Neuronal stem cell (in vitro differentiated cells): ENCODE measurements at regions not wholly inside any gene's neighbourhood (a gene's known extent, or its start where the extent isn't known, plus 50 kb on each side); places are given as distances from the start of the nearest gene placed in this dataset.
A peak's percentile ranks its signal among the peaks of the same experiment; 100 is the strongest.

Source experiments
- DNase-seq: peaks from one replicate; pipeline ENCODE4 v3.0.0-alpha.2; 2013; ENCODE audit warnings: low spot score
- H2AFZ ChIP-seq: one replicate; pipeline ENCODE4 v1.6.1; 2013; ENCODE audit warnings: mild to moderate bottlenecking, low read length, inconsistent platforms
- H2AK5ac ChIP-seq: 2 replicates; pipeline ENCODE4 v1.6.1; 2013; ENCODE audit warnings: low read depth, mild to moderate bottlenecking, inconsistent platforms, low read length, moderate library complexity, mixed read lengths
- H2BK120ac ChIP-seq: 2 replicates; pipeline ENCODE4 v1.6.1; 2013; ENCODE audit warnings: low read depth, mild to moderate bottlenecking, inconsistent platforms, low read length, moderate library complexity, mixed read lengths
- H2BK12ac ChIP-seq: one replicate; pipeline ENCODE4 v1.6.1; 2013; ENCODE audit warnings: low read length, inconsistent platforms
- H2BK15ac ChIP-seq: 2 replicates; pipeline ENCODE4 v1.6.1; 2013; ENCODE audit warnings: mild to moderate bottlenecking, low read length, inconsistent platforms, mixed read lengths
- H2BK5ac ChIP-seq: one replicate; pipeline ENCODE4 v1.6.1; 2013; ENCODE audit warnings: inconsistent platforms, mild to moderate bottlenecking, low read length, moderate library complexity
- H3K14ac ChIP-seq: one replicate; pipeline ENCODE4 v1.6.1; 2013; ENCODE audit warnings: low read length, inconsistent platforms
- H3K18ac ChIP-seq: 2 replicates; pipeline ENCODE4 v1.6.1; 2013; ENCODE audit warnings: low read length, inconsistent platforms
- H3K23ac ChIP-seq: 2 replicates; pipeline ENCODE4 v1.6.1; 2013; ENCODE audit warnings: low read depth, mild to moderate bottlenecking, mixed read lengths, low read length, inconsistent platforms; ENCODE audit not compliant: poor library complexity
- H3K27ac ChIP-seq: replicated peaks from 3 replicates; pipeline ENCODE4 v1.5.1; 2013; ENCODE audit warnings: low read length, inconsistent platforms
- H3K27me3 ChIP-seq, 3 experiments: 2 replicates each; pipeline ENCODE4 v1.6.1; 2013; ENCODE audit warnings: low read length in 3 of 3, mild to moderate bottlenecking in 2 of 3, inconsistent platforms in 1 of 3, low read depth in 1 of 3, mixed read lengths in 1 of 3, moderate library complexity in 1 of 3; ENCODE audit not compliant: control insufficient read depth in 3 of 3, insufficient read depth in 3 of 3
- H3K36me3 ChIP-seq, 2 donors: replicated peaks in 1 of 2; 2 replicates each; pipeline ENCODE4 v1.6.1; 2013; ENCODE audit warnings: low read length in 2 of 2; ENCODE audit not compliant: control insufficient read depth in 2 of 2, insufficient read depth in 2 of 2
- H3K4ac ChIP-seq: 2 replicates; pipeline ENCODE4 v1.6.1; 2013; ENCODE audit warnings: inconsistent platforms, mild to moderate bottlenecking, low read length, moderate library complexity
- H3K4me1 ChIP-seq, 2 donors: 1 replicate in 1 of 2; 2 replicates in 1 of 2; pipeline ENCODE4 v1.6.1; 2013; ENCODE audit warnings: low read length in 2 of 2, low read depth in 1 of 2; ENCODE audit not compliant: control insufficient read depth in 2 of 2, insufficient read depth in 1 of 2
- H3K4me2 ChIP-seq: one replicate; pipeline ENCODE4 v1.6.1; 2013; ENCODE audit warnings: mild to moderate bottlenecking, low read length, inconsistent platforms; ENCODE audit not compliant: insufficient read depth, poor library complexity, severe bottlenecking
- H3K4me3 ChIP-seq, 2 donors: 2 replicates each; pipeline ENCODE4 v1.5.1; 2013; ENCODE audit warnings: low read length in 2 of 2, mild to moderate bottlenecking in 2 of 2, inconsistent platforms in 1 of 2, moderate library complexity in 1 of 2
- H3K79me1 ChIP-seq: one replicate; pipeline ENCODE4 v1.6.1; 2013; ENCODE audit warnings: low read depth, mild to moderate bottlenecking, inconsistent platforms, low read length, moderate library complexity
- H3K9ac ChIP-seq: one replicate; pipeline ENCODE4 v1.6.1; 2013; ENCODE audit warnings: mild to moderate bottlenecking, low read depth, low read length, inconsistent platforms; ENCODE audit not compliant: poor library complexity
- H3K9me3 ChIP-seq, 2 donors: replicated peaks in 1 of 2; 2 replicates each; pipeline versions ENCODE3 to v1.6.1; 2013; ENCODE audit warnings: low read length in 2 of 2, mild to moderate bottlenecking in 2 of 2, inconsistent platforms in 1 of 2, low read depth in 1 of 2, mixed read lengths in 1 of 2, moderate library complexity in 1 of 2; ENCODE audit not compliant: control insufficient read depth in 2 of 2, insufficient read depth in 1 of 2
- H4K8ac ChIP-seq: one replicate; pipeline ENCODE4 v1.6.1; 2013; ENCODE audit warnings: low read depth, mild to moderate bottlenecking, inconsistent platforms, low read length, moderate library complexity
- H4K91ac ChIP-seq: one replicate; pipeline ENCODE4 v1.6.1; 2013; ENCODE audit warnings: low read length, low read depth, mild to moderate bottlenecking, inconsistent platforms; ENCODE audit not compliant: poor library complexity
- WGBS, 2 donors: extraction: QIAGEN DNeasy Blood & Tissue Kit; methylation state at CpG; one replicate each; pipeline ENCODE4 v1.1.7; 2013; ENCODE audit warnings: missing lambda C conversion rate in 2 of 2, mixed read lengths in 1 of 2; ENCODE audit not compliant: insufficient read length in 2 of 2, insufficient replicate concordance in 1 of 2; ENCODE audit errors: extremely low coverage in 2 of 2; 5-methylcytosine and 5-hydroxymethylcytosine counted together

DNA sequence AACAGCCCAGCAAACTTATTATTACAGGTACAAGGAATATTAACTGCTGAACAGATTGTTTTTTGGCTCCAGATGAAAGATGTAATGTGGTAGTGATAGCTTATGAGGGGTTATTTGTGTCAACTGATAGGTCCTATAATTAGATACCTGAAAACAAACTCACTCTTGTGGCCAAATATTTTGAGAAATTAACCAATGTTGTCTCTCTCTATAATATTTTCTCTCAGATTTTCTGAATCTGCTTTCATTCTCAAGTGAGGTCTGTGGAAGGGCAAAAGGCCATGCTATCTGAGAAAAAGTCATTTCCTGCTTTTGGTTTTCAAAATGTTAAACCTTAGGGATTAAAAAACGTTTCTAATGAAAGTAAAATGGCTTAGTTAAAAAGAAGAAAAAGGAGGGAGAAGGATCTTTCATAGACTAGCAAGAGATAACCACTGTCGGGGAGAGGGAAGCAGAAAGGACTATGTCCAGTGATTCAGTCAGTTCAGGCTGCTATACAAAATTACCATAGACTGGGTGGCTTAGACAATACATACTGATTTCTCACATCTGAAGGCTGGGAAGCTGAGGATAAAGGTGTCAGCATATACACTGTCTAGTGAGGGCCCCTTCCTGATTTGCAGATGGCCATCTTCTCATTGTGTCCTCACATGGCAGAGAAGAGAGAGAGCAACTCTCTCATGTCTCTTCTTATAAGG is 277.5 kb upstream of the P2RY1 start:
- no peak overlapping the region for H2AFZ ChIP-seq
- no peak overlapping the region for H3K23ac ChIP-seq
- no peaks in the 10 kb centered on the region for H3K4me1 ChIP-seq
- H3K27me3 ChIP-seq: no peaks in the 10 kb centered on the region
- no peak overlapping the region for H2BK12ac ChIP-seq
- no peak overlapping the region for H3K4ac ChIP-seq
- no peak overlapping the region for H3K4me3 ChIP-seq
- no peak overlapping the region for H2BK15ac ChIP-seq
- no peak overlapping the region for H3K14ac ChIP-seq
- no peak overlapping the region for H4K91ac ChIP-seq
- no peak overlapping the region for H3K9ac ChIP-seq
- no CpG with 5 or more reads among the region's 2 CpGs for WGBS, 2 donors
- DNase-seq: no peak
- H3K9me3 ChIP-seq: no peaks in the 10 kb centered on the region
- no peak overlapping the region for H4K8ac ChIP-seq
- H2AK5ac ChIP-seq: no peak overlapping the region
- no peak overlapping the region for H3K4me2 ChIP-seq
- H3K36me3 ChIP-seq: no peaks in the 10 kb centered on the region
- no peaks in the 10 kb centered on the region for H3K79me1 ChIP-seq
- no peak overlapping the region for H2BK120ac ChIP-seq
- no peak overlapping the region for H3K18ac ChIP-seq
- H2BK5ac ChIP-seq: no peak overlapping the region
- no peak overlapping the region for H3K27ac ChIP-seq

DNA sequence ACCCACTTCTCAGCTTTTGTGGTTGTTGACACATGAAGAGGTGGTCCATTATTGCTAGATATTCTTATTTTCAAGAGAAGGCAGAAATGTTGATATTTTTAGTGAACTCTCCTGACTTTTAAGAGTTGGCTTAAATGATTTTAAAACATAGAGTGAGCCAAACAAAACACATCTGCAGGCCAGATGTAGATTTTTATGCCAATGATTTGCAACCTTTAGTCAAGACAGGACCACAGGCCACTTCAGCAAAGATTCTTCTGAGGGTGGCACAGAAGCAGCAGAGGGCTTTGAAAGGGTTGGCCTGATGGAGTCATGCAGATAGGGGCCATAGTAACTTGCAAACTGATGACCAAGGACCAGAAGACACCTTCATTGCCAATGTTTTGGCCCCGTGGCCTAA is 276.5 kb upstream of the P2RY1 start:
- no peak overlapping the region for H2BK5ac ChIP-seq
- no peak overlapping the region for H3K4me3 ChIP-seq
- H3K4me2 ChIP-seq: no peak overlapping the region
- H2BK12ac ChIP-seq: no peak overlapping the region
- WGBS, 2 donors: no CpG with 5 or more reads among the region's 1 CpG
- no peak overlapping the region for H3K4ac ChIP-seq
- H3K23ac ChIP-seq: no peak overlapping the region
- no peaks in the 10 kb centered on the region for H3K27me3 ChIP-seq
- no peak overlapping the region for H2AK5ac ChIP-seq
- H4K91ac ChIP-seq: no peak overlapping the region
- no peaks in the 10 kb centered on the region for H3K79me1 ChIP-seq
- H3K4me1 ChIP-seq: no peaks in the 10 kb centered on the region
- H3K14ac ChIP-seq: no peak overlapping the region
- no peak overlapping the region for H3K18ac ChIP-seq
- no peaks in the 10 kb centered on the region for H3K9me3 ChIP-seq
- no peak overlapping the region for H3K27ac ChIP-seq
- H3K36me3 ChIP-seq: no peaks in the 10 kb centered on the region
- no peak overlapping the region for H3K9ac ChIP-seq
- DNase-seq: no peak
- H4K8ac ChIP-seq: no peak overlapping the region
- H2BK15ac ChIP-seq: no peak overlapping the region
- no peak overlapping the region for H2BK120ac ChIP-seq
- no peak overlapping the region for H2AFZ ChIP-seq

DNA sequence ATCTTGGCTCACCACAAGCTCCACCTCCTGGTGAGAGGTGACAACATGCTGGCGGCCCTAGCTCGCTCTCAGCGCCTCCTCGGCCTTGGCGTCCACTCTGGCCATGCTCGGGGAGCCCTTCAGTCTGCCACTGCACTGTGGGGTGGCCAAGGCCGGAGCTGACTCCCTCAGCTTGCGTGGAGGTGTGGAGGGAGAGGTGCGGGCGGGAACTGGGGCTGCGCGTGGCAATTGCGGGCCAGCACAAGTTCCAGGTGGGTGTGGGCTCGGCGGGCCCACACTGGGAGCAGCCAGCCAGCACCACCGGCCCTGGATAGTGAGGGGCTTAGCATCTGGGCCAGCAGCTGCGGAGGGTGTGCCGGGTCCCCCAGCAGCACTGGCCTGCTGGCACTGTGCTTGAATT is 275.7 kb upstream of the P2RY1 start:
- DNase-seq: no peak
- Histone ChIP-seq H2AFZ (no peak overlapping the region), H3K14ac (no peak overlapping the region), H3K36me3 (no peaks in the 10 kb centered on the region), H3K27me3 (no peaks in the 10 kb centered on the region), H3K79me1 (no peaks in the 10 kb centered on the region), H2AK5ac (no peak overlapping the region), H3K9me3 (no peaks in the 10 kb centered on the region), H4K91ac (no peak overlapping the region), H2BK5ac (peak overlapping the region; percentile 24), H3K4me3 (no peak overlapping the region), H3K4ac (no peak overlapping the region), H3K9ac (no peak overlapping the region), H2BK12ac (peak overlapping the region; percentile 84), H3K23ac (no peak overlapping the region), H2BK120ac (no peak overlapping the region), H4K8ac (peak overlapping the region; percentile 92), H3K27ac (no peak overlapping the region), H3K4me1 (no peaks in the 10 kb centered on the region), H2BK15ac (no peak overlapping the region), H3K4me2 (no peak overlapping the region), H3K18ac (peak overlapping the region; percentile 38)
- WGBS, 2 donors: no CpG with 5 or more reads among the region's 18 CpGs

DNA sequence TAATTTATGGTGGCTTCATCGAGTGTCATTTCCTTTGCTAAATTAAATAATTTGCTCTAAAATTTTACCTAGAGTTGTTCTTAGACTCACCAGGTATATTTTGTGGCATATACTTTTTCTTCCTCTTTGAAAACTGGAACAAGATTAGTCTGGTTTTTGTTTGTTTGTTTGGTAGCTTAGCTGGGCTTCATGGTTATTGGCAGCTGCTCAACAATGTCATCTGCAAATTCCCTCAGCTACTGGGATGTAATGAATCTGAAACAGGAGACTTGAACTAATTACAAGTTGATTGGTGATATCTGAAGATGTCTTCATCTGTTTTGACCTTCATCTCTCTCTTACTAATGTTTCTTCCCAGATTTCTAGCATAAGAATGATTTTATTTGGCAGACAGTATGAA is 270.5 kb upstream of the P2RY1 start:
- Histone ChIP-seq H2AK5ac (no peak overlapping the region), H4K8ac (no peak overlapping the region), H3K4me3 (no peak overlapping the region), H3K14ac (no peak overlapping the region), H3K9ac (no peak overlapping the region), H3K27me3 (no peaks in the 10 kb centered on the region), H3K4me1 (no peaks in the 10 kb centered on the region), H2BK120ac (no peak overlapping the region), H4K91ac (no peak overlapping the region), H2AFZ (no peak overlapping the region), H3K4ac (no peak overlapping the region), H2BK12ac (no peak overlapping the region), H3K18ac (no peak overlapping the region), H2BK5ac (no peak overlapping the region), H3K23ac (no peak overlapping the region), H3K79me1 (no peaks in the 10 kb centered on the region), H3K9me3 (no peaks in the 10 kb centered on the region), H3K36me3 (no peaks in the 10 kb centered on the region), H2BK15ac (no peak overlapping the region), H3K4me2 (no peak overlapping the region), H3K27ac (no peak overlapping the region)
- DNase-seq: no peak
- no CpG with 5 or more reads among the region's 1 CpG for whole genome bisulfite sequencing, 2 donors
